ENCODE measurements at regions not wholly inside any gene's neighbourhood (a gene's known extent, or its start where the extent isn't known, plus 50 kb on each side); places are given as distances from the start of the nearest gene placed in this dataset.

- TF ChIP-seq ZNF274 (IDR thresholded peaks at IDR 0.05; ENCODE audit: low read depth, low read length) = no peak
- TF ChIP-seq SUZ12 (IDR thresholded peaks at IDR 0.05; ENCODE audit: extremely low read depth, insufficient read depth, insufficient read length) = no peak
Observed at GRCh38 chr2:12589802-12590320, 126.9 kb upstream of the TRIB2 start.
